NCI-H2227 treated with DMSO at 0.1 percent for 48 hours (cell line): ENCODE measurements at regions not wholly inside any gene's neighbourhood (a gene's known extent, or its start where the extent isn't known, plus 50 kb on each side); places are given as distances from the start of the nearest gene placed in this dataset.

Source experiments
- DNase-seq: peaks from one replicate; lab custom pipeline; 2025; lab: John Stamatoyannopoulos, UW

- DNase-seq = no peak
Observed at GRCh38 chr22:44402196-44403111, 89.7 kb upstream of the SHISAL1 start.

DNA sequence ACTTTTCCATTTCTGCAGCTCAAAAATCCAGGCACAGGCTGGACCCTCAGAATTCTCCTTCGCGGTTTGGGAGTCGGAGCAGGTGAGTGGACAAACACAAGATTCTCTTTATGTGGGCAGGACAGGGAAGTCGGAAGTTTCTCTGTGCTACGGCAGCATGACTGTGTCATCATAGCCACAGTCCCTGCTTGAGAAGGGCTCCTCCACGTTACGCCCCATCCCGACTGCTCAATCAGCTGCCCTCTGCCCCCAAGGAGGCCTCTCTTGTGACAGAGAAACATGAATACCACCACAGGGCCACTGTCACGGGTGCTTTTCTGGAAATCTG is 89.0 kb upstream of the SHISAL1 start:
- DNase-seq = no peak

DNA sequence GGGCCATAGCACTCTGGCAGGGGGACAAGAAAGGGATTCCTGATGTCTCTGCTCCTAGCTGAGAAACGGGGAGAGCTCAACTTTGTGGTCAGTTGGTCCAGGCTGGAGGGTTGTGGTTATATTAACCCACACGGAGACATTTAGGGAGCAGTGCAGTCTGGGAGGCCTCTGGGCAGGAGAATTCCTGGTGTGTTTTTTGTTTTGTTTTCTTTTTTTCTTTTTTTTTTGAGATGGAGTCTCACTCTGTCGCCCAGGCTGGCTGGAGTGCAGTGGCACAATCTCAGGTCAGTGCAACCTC is 88.0 kb upstream of the SHISAL1 start:
- no peak for DNase-seq

GRCh38 chr22:44399906-44400762 is 87.4 kb upstream of the SHISAL1 start:
- no peak for DNase-seq

GRCh38 chr22:44398856-44399837 is 86.4 kb upstream of the SHISAL1 start:
- DNase-seq = no peak

- no peak for DNase-seq
Observed at GRCh38 chr22:44396727-44397722, 84.3 kb upstream of the SHISAL1 start.

DNA sequence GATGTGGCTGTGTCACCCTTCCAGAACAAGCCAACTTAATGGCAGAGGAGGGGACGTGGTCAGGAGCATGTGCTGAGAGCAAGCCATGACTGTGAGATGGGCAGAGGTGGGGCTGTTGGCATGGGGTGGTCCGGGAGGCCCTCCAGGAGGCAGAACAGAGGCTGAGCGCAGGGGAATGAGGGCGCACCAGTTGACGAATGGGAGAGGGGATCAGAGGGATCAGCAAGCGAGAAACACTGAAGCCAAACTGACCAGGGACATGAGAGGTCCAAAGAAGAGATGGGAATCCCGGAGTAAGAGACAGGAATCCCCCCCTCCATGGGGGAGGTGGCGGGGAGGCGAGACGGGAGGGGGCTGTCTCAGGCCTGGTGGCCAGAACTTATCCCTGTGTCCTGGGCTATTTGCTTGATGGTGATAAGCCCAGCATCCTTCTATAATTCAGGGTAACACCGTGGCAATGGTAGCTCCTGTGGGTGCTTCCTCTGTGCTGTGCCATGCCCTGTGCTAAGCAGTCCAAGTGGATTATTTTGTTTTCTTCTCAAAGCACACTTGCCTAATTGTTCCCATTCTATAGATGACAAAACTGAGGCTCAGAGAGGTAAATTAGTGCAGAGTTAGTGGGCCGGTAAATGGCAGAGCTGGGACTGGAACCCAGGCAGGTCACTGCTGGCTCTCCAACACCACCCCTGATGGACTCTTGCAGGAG is 83.4 kb upstream of the SHISAL1 start:
- no peak for DNase-seq

DNA sequence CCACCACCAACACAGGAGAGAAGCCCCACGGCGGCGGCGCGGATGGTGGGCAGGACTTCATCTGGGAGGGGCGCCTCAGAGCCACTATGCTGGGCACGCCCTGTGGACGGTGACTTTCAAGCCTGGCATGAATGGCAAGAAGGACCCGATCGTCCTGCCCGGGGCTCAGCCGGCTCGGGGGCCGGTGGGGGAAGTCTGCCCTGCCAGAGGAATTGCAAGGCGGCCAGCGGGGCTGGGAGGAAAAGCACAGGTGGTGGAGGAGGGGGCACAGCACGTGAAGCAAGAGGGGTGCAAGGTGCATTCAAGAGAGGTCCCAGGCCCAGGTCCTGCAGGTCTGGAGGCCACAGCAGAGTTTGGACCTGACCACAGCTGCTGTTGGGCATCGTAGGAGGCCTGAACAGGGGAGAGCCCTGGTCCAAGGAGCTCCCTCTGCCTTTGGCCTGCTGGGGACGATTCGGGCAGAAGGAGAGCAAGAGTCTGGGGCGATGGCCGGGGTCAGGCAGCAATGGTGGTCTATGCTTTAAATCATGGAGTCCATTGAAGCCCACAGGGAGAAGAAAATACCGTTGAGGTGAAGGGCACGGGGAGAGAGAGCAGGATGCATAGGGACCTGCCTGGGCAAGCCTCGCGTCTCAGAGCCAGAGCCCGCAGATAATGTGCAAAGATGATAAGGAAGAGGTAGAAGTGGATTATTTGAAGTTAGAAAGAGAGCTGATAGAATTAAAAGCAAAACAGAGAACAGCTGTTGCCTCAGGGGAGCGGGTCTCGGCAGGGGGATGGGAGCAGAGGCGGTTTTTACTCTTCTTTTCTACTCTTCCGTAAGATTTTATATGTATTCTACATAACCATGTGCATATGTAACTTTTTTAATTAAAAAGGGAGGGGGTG is 82.6 kb upstream of the SHISAL1 start:
- DNase-seq = no peak

- no peak for DNase-seq
Observed at GRCh38 chr22:44394246-44395117, 81.7 kb upstream of the SHISAL1 start.

DNA sequence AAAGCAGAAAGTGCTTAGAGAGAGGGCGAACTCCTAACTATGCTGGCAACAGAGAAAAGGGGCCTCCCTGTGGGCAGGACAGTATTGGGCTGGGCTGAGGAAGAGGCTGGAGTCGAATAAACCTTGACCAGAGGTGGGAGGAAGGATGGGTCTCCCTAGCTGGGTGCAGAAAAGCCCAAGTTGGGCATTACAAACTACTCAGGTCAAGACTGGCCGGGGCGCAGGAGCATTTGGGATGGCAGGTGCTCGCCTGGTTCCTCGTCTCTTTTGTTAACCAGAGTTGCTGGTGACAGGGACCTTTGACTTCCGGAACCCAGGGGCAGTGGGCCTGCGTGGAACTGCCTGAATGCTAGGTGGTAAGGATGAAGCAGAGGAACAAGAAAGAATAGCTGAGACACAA is 80.3 kb upstream of the SHISAL1 start:
- no peak for DNase-seq

DNA sequence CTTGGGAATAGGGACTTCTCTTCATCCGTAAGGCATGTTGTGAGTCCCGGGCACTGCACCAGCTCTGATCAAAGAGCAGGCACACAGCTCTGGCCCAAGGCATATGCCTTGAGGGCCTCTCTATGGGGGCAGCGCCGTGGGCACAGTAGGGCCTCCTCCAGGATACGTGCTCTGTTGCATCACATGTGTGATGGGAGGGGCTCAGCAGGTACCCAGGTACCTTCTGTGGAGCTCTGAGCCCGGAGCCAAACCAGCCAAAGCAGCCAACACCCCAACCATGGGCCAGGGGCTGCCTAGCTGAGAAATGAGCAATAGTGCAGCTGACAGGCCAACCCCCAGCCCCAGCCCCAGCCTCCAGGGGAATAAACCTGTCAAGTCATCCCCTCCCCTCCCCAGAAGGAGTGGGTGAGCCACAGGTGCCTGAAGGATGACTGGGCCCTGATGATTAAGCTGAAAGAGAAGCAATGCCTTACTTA is 79.7 kb upstream of the SHISAL1 start:
- DNase-seq = no peak

- no peak for DNase-seq
Observed at GRCh38 chr22:44391481-44392445, 79.0 kb upstream of the SHISAL1 start.

DNA sequence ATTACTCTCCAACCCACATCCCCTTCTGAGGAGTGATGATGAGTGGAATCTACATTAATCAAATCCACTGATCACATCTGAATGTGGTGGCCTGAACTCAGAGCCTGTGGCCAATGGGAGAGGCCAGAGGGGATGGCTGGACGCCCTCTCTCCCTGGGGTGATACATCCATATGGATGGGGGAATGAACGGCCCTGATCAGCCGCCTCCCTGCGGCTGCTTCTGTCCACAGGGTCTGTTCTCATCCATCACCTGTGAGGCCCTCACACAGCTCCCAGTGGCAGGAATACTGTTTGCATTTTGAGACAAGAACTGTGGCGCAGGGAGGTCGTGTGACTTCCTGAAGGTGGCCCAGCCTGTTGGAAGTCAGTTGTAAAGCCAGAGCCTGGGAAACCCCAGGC is 78.3 kb upstream of the SHISAL1 start:
- DNase-seq = no peak

GRCh38 chr22:44390613-44390970 is 77.8 kb upstream of the SHISAL1 start:
- no peak for DNase-seq

- no peak for DNase-seq
Observed at GRCh38 chr22:44389926-44390612, 77.3 kb upstream of the SHISAL1 start.

DNA sequence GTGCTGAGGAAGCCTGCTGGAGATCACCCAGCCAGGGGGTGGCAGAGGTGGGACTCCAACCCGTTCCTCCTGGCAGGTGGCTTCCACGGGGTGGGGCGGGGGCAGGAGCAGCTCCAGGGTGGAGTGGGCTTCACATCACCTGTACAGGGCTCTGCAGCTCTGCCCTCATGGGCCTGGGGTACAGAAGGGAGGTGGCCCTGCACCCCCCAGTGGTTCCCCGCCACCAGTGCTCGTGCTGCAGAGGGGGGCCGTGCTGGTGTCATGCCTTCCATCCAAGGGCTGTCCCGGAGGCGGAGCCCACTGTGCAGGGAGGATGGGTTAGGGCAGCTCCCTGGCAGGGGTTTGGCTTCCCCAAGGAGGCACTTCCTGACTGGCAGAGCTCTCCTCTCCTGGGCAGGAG is 76.4 kb upstream of the SHISAL1 start:
- no peak for DNase-seq
